ENCODE measurements at regions not wholly inside any gene's neighbourhood (a gene's known extent, or its start where the extent isn't known, plus 50 kb on each side); places are given as distances from the start of the nearest gene placed in this dataset.

DNA sequence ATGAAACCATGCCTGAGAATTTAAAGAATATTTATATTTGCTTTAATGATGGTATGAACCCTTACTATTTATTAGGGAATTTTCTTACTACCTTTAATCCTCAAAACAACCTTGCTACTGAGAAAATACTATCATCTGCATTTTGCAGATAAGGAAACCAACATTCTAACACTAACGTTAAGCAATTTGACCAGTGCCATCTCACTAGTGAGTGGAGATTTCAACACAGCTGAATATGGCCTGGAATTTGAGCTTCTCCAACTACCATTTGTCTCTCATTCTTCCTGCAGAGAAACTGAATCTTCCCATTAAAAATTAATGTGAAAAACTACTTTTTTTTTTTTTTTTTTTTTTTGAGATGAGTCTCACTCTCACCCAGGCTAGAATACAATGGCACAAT, 380.9 kb upstream of the SMIM31 start (continued):
- TF ChIP-seq KLF16 (tag by site-specific recombination; IDR thresholded peaks at IDR 0.05) (no peak), ZNF248 (tag by site-specific recombination; IDR thresholded peaks at IDR 0.05) (no peak), HOXA7 (CRISPR knock-in tag; IDR thresholded peaks at IDR 0.05; ENCODE audit: borderline replicate concordance) (no peak), ZBTB7A (tag by site-specific recombination; IDR thresholded peaks at IDR 0.05; ENCODE audit: low read depth) (no peak)

DNA sequence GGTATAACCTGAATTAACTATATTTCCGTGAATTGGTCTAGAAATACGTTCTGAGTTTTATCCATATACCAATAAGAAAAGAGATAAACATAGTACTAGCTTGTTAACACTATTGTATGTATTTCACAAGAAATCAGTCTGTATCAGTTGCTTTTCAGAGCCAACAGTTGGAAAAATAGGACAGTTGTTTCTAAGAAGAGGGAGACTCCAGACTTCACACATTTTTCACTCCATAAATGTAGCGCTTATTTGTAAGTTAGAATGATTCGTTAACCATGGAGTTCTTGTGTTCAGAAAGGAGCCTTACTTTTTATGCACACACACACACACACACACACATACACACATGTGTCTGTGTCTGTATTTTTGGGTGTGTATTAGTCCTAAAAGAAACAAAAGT, 376.7 kb upstream of the SMIM31 start:
- Histone ChIP-seq H3K9me3 (ENCODE audit: control insufficient read depth, insufficient read depth, low read depth, low read length) (no peaks in the 10 kb centered on the region), H3K4me1 (ENCODE audit: control insufficient read depth, insufficient read depth, low read length) (no peaks in the 10 kb centered on the region), H3K27ac (ENCODE audit: extremely low read depth, low read depth, low read length) (no peak overlapping the region), H3K36me3 (ENCODE audit: control insufficient read depth in 2 of 2, insufficient read depth in 1 of 2, low read length in 2 of 2) (no peaks in the 10 kb centered on the region), H3K4me3 (ENCODE audit: low read depth, low read length) (no peak overlapping the region)
- ChIA-PET POLR2A (no interaction called here), CTCF (no interaction called here)
- no peak for TF ChIP-seq ZXDB (tag by site-specific recombination; IDR thresholded peaks at IDR 0.05)
- TF ChIP-seq SCRT2 (tag by site-specific recombination; IDR thresholded peaks at IDR 0.05) = no peak
- TF ChIP-seq ZNF785 (tag by site-specific recombination; IDR thresholded peaks at IDR 0.05) = no peak
- TF ChIP-seq ZNF202 (tag by site-specific recombination; IDR thresholded peaks at IDR 0.05; ENCODE audit: borderline replicate concordance) = no peak
- no peak for TF ChIP-seq BCL11B (tag by site-specific recombination; IDR thresholded peaks at IDR 0.05; ENCODE audit: low read depth)
- TF ChIP-seq, protein P1, sequence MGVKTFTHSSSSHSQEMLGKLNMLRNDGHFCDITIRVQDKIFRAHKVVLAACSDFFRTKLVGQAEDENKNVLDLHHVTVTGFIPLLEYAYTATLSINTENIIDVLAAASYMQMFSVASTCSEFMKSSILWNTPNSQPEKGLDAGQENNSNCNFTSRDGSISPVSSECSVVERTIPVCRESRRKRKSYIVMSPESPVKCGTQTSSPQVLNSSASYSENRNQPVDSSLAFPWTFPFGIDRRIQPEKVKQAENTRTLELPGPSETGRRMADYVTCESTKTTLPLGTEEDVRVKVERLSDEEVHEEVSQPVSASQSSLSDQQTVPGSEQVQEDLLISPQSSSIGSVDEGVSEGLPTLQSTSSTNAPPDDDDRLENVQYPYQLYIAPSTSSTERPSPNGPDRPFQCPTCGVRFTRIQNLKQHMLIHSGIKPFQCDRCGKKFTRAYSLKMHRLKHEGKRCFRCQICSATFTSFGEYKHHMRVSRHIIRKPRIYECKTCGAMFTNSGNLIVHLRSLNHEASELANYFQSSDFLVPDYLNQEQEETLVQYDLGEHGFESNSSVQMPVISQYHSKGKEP (tag by site-specific recombination; IDR thresholded peaks at IDR 0.05) = no peak
- TF ChIP-seq, protein P2, sequence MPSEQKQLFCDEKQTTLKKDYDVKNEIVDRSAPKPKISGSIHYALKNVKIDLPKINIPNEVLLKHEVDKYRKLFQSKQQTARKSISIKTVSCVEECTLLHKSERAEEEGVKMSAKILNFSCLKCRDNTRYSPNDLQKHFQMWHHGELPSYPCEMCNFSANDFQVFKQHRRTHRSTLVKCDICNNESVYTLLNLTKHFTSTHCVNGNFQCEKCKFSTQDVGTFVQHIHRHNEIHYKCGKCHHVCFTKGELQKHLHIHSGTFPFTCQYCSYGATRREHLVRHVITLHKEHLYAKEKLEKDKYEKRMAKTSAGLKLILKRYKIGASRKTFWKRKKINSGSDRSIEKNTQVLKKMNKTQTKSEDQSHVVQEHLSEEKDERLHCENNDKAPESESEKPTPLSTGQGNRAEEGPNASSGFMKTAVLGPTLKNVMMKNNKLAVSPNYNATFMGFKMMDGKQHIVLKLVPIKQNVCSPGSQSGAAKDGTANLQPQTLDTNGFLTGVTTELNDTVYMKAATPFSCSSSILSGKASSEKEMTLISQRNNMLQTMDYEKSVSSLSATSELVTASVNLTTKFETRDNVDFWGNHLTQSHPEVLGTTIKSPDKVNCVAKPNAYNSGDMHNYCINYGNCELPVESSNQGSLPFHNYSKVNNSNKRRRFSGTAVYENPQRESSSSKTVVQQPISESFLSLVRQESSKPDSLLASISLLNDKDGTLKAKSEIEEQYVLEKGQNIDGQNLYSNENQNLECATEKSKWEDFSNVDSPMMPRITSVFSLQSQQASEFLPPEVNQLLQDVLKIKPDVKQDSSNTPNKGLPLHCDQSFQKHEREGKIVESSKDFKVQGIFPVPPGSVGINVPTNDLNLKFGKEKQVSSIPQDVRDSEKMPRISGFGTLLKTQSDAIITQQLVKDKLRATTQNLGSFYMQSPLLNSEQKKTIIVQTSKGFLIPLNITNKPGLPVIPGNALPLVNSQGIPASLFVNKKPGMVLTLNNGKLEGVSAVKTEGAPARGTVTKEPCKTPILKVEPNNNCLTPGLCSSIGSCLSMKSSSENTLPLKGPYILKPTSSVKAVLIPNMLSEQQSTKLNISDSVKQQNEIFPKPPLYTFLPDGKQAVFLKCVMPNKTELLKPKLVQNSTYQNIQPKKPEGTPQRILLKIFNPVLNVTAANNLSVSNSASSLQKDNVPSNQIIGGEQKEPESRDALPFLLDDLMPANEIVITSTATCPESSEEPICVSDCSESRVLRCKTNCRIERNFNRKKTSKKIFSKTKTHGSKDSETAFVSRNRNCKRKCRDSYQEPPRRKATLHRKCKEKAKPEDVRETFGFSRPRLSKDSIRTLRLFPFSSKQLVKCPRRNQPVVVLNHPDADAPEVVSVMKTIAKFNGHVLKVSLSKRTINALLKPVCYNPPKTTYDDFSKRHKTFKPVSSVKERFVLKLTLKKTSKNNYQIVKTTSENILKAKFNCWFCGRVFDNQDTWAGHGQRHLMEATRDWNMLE (tag by site-specific recombination; conservative IDR thresholded peaks at IDR 0.05; ENCODE audit: low read depth) = no peak
- TF ChIP-seq, protein P3, sequence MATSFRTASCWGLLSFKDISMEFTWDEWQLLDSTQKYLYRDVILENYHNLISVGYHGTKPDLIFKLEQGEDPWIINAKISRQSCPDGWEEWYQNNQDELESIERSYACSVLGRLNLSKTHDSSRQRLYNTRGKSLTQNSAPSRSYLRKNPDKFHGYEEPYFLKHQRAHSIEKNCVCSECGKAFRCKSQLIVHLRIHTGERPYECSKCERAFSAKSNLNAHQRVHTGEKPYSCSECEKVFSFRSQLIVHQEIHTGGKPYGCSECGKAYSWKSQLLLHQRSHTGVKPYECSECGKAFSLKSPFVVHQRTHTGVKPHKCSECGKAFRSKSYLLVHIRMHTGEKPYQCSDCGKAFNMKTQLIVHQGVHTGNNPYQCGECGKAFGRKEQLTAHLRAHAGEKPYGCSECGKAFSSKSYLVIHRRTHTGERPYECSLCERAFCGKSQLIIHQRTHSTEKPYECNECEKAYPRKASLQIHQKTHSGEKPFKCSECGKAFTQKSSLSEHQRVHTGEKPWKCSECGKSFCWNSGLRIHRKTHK (tag by site-specific recombination; IDR thresholded peaks at IDR 0.05) = no peak
- TF ChIP-seq RBAK (tag by site-specific recombination; IDR thresholded peaks at IDR 0.05) = no peak
- TF ChIP-seq ZNF558 (tag by site-specific recombination; IDR thresholded peaks at IDR 0.05) = no peak
- no peak for TF ChIP-seq HOXC10 (CRISPR knock-in tag; IDR thresholded peaks at IDR 0.05)
- no peak for TF ChIP-seq TCF7L2 (IDR thresholded peaks at IDR 0.05; ENCODE audit: borderline replicate concordance, low read depth, low read length)
- no peak for TF ChIP-seq ZNF670 (tag by site-specific recombination; IDR thresholded peaks at IDR 0.05; ENCODE audit: low read depth)
- TF ChIP-seq ZNF23 (tag by site-specific recombination; IDR thresholded peaks at IDR 0.05; ENCODE audit: borderline replicate concordance) = no peak
